Subcutaneous abdominal adipose tissue (tissue), 5 donors: ENCODE measurements at regions not wholly inside any gene's neighbourhood (a gene's known extent, or its start where the extent isn't known, plus 50 kb on each side); places are given as distances from the start of the nearest gene placed in this dataset.
"Not testable (repeated sequence)": the region's sequence is repeated elsewhere in the genome, so short reads cannot be mapped to it uniquely, and the experiment has no call there.

Experiments
- H3K27ac ChIP-seq: one replicate; pipeline ENCODE4 v1.7.0; 2013; ENCODE audit warnings: low read depth, mild to moderate bottlenecking, inconsistent platforms, low read length, moderate library complexity
- H3K27me3 ChIP-seq, 5 donors: one replicate each; pipeline ENCODE4 v1.7.0; 2013; ENCODE audit warnings: low read length in 5 of 5, inconsistent platforms in 1 of 5; ENCODE audit not compliant: control insufficient read depth in 5 of 5, insufficient read depth in 4 of 5
- H3K36me3 ChIP-seq, 5 donors: one replicate each; pipeline ENCODE4 v1.7.0; 2013; ENCODE audit warnings: low read length in 5 of 5; ENCODE audit not compliant: control insufficient read depth in 5 of 5, insufficient read depth in 5 of 5
- H3K4me1 ChIP-seq, 5 donors: one replicate each; pipeline ENCODE4 v1.7.0; 2013; ENCODE audit warnings: low read length in 5 of 5, mild to moderate bottlenecking in 3 of 5, moderate library complexity in 1 of 5; ENCODE audit not compliant: control insufficient read depth in 5 of 5, insufficient read depth in 5 of 5
- H3K4me3 ChIP-seq, 5 donors: one replicate each; pipeline ENCODE4 v1.7.0; 2013; ENCODE audit warnings: low read length in 5 of 5, low read depth in 1 of 5
- H3K9ac ChIP-seq, 5 donors: one replicate each; pipeline ENCODE4 v1.7.0; 2013; ENCODE audit warnings: low read length in 5 of 5, mild to moderate bottlenecking in 4 of 5, moderate library complexity in 3 of 5
- H3K9me3 ChIP-seq, 5 donors: one replicate each; pipeline ENCODE4 v1.7.0; 2013; ENCODE audit warnings: low read length in 5 of 5; ENCODE audit not compliant: control insufficient read depth in 5 of 5
- donor health status: healthy.
- donor health status: healthy.
- donor health status: healthy.
- donor health status: healthy.
- donor health status: healthy.

DNA sequence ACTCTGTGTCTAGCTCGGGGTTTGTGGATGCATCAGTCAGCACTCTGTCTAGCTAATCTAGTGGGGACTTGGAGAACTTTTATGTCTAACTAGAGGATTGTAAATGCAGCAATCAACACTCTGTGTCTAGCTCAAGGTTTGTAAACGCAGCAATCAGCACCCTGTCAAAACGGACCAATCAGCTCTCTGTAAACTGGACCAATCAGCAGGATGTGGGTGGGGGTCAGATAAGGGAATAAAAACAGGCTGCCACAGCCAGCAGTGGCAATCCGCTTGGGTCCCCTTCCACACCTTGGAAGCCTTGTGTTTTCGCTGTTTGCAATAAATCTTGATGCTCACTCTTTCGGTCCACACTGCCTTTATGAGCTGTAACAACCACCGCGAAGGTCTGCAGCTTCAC lies 920.7 kb upstream of the FOXG1 start:
- Histone ChIP-seq H3K4me1 (no peaks in the 10 kb centered on the region), H3K4me3 (no peak overlapping the region), H3K9ac (no peak overlapping the region), H3K9me3 (no peaks in the 10 kb centered on the region), H3K27ac (no peak overlapping the region), H3K27me3 (no peaks in the 10 kb centered on the region), H3K36me3 (no peaks in the 10 kb centered on the region)

- H3K9ac ChIP-seq, H3K4me3 ChIP-seq, H3K27me3 ChIP-seq, H3K4me1 ChIP-seq, H3K36me3 ChIP-seq, H3K9me3 ChIP-seq, H3K27ac ChIP-seq: not testable (repeated sequence)
These were observed 919.1 kb upstream of the FOXG1 start for GRCh38 chr14:27847480-27847879.

DNA sequence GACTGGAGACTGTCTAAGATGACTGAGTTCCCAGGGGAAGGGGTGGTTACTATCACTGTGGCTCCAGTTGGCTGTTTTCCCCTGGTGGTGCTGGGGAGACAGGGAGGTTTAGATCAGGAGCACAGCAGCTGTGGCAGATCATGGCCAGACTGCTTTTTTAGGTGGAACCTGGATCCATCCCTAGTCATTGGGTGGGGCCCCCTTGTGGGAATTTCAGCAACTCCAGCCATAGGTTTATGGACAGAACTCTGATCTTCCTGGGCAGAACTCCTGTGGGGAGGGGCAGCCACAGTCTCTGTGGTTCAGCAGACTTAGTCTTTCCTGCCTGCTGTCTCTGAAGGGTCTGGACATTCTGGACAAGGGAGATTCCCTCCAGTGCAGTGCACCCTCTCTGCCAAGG lies 917.4 kb upstream of the FOXG1 start:
- H3K36me3 ChIP-seq, H3K27ac ChIP-seq, H3K4me3 ChIP-seq, H3K27me3 ChIP-seq, H3K9ac ChIP-seq, H3K9me3 ChIP-seq, H3K4me1 ChIP-seq: not testable (repeated sequence)

GRCh38 chr14:27862684-27863083 lies 903.9 kb upstream of the FOXG1 start:
- H3K36me3 ChIP-seq = no peaks in the 10 kb centered on the region
- H3K9me3 ChIP-seq = no peaks in the 10 kb centered on the region
- no peaks in the 10 kb centered on the region for H3K4me1 ChIP-seq
- H3K4me3 ChIP-seq = no peak overlapping the region
- H3K9ac ChIP-seq = no peak overlapping the region
- H3K27ac ChIP-seq = no peak overlapping the region
- H3K27me3 ChIP-seq = no peaks in the 10 kb centered on the region

DNA sequence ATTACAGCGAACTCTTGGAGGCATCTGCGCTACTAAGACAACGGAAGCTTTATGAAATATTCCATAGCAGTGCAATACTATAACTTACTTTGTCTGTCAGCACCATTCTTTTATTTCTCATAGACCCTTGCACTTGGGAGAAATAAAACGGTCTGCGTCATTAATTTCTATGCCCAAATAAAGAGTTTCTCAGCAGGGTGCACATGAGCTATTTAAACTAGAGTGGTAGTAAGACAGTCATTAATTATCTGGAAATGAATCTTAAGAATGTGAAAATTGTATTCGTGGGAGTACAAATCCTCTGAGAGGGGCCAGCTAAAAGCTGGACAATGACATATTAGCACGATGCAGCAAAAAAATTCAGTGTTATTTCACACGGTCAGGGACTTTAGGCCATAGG lies 903.4 kb upstream of the FOXG1 start:
- H3K36me3 ChIP-seq = no peaks in the 10 kb centered on the region
- no peak overlapping the region for H3K4me3 ChIP-seq
- no peak overlapping the region for H3K9ac ChIP-seq
- no peaks in the 10 kb centered on the region for H3K27me3 ChIP-seq
- H3K9me3 ChIP-seq = no peaks in the 10 kb centered on the region
- H3K27ac ChIP-seq = no peak overlapping the region
- H3K4me1 ChIP-seq = no peaks in the 10 kb centered on the region

- Histone ChIP-seq H3K27me3 (no peaks in the 10 kb centered on the region), H3K36me3 (no peaks in the 10 kb centered on the region), H3K9me3 (peaks cover 0 to 9% (median 0%) of the 10 kb centered on the region in 5 donors), H3K4me1 (no peaks in the 10 kb centered on the region), H3K9ac (no peak overlapping the region), H3K4me3 (no peak overlapping the region), H3K27ac (no peak overlapping the region)
These were observed 885.5 kb upstream of the FOXG1 start for GRCh38 chr14:27881063-27881462.

DNA sequence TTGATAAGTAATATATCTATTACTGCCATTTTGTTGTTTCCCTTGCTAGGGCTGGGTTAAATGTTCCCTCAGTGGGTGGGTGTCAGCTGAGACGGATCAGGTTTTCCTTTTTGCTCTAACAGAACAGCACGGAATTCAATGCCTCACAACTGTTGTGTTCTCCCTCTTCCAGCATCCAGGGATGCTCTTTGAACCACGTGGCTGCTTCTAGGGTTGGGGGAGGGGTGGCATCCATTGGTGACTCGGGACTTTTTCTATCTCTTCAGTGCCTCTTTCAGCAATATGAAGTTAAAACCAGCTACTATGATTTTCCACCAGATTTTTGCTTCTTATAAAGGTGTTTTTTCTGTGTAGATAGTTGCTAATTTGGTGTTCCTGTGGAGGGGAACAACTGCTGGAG lies 884.9 kb upstream of the FOXG1 start:
- H3K4me3 ChIP-seq = no peak overlapping the region
- no peak overlapping the region for H3K27ac ChIP-seq
- H3K9me3 ChIP-seq = peaks cover 0 to 9% (median 0%) of the 10 kb centered on the region in 5 donors
- H3K9ac ChIP-seq = no peak overlapping the region
- H3K27me3 ChIP-seq = no peaks in the 10 kb centered on the region
- H3K4me1 ChIP-seq = no peaks in the 10 kb centered on the region
- no peaks in the 10 kb centered on the region for H3K36me3 ChIP-seq

- Histone ChIP-seq H3K9me3 (peaks cover 0 to 5% (median 0%) of the 10 kb centered on the region in 5 donors), H3K9ac (no peak overlapping the region), H3K27me3 (no peaks in the 10 kb centered on the region), H3K4me1 (no peaks in the 10 kb centered on the region), H3K36me3 (no peaks in the 10 kb centered on the region), H3K4me3 (no peak overlapping the region), H3K27ac (no peak overlapping the region)
These were observed 880.3 kb upstream of the FOXG1 start for GRCh38 chr14:27886256-27886655.

GRCh38 chr14:27890259-27890658 lies 876.3 kb upstream of the FOXG1 start:
- Histone ChIP-seq H3K27me3 (no peaks in the 10 kb centered on the region), H3K36me3 (no peaks in the 10 kb centered on the region), H3K9me3 (peaks cover 0 to 2% (median 0%) of the 10 kb centered on the region in 5 donors), H3K27ac (no peak overlapping the region), H3K4me3 (no peak overlapping the region), H3K9ac (no peak overlapping the region), H3K4me1 (no peaks in the 10 kb centered on the region)

DNA sequence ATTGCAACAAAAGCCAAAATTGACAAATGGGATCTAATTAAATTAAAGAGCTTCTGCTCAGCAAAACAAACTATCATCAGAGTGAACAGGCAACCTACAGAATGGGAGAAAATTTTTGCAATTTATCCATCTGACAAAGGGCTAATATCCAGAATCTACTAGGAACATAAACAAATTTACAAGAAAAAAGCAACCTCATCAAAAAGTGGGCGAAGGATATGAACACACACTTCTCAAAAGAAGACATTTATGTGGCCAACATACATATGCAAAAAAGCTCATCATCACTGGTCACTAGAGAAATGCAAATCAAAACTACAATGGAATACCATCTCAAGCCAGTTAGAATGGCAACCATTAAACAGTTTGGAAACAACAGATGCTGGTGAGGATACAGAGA lies 858.1 kb upstream of the FOXG1 start:
- not testable (repeated sequence) for H3K36me3 ChIP-seq, H3K4me3 ChIP-seq, H3K9ac ChIP-seq

GRCh38 chr14:27916326-27916725 lies 850.3 kb upstream of the FOXG1 start:
- Histone ChIP-seq H3K36me3 (no peaks in the 10 kb centered on the region), H3K4me3 (no peak overlapping the region), H3K27ac (no peak overlapping the region), H3K9me3 (peaks cover 0 to 6% (median 2%) of the 10 kb centered on the region in 5 donors), H3K9ac (no peak overlapping the region), H3K4me1 (no peaks in the 10 kb centered on the region), H3K27me3 (no peaks in the 10 kb centered on the region)

More for the DNA sequence above, 858.1 kb upstream of the FOXG1 start:
- not testable (repeated sequence) for H3K4me1 ChIP-seq, H3K27ac ChIP-seq, H3K27me3 ChIP-seq, H3K9me3 ChIP-seq
